Mesendoderm (in vitro differentiated cells): ENCODE measurements at regions not wholly inside any gene's neighbourhood (a gene's known extent, or its start where the extent isn't known, plus 50 kb on each side); places are given as distances from the start of the nearest gene placed in this dataset.

ENCODE experiments used
- DNase-seq: peaks from one replicate; pipeline ENCODE4 v3.0.0; 2013
- H2AK5ac ChIP-seq: 2 replicates; pipeline ENCODE4 v1.6.1; 2013; ENCODE audit warnings: low read length, inconsistent platforms
- H2BK120ac ChIP-seq: 2 replicates; pipeline ENCODE4 v1.6.1; 2013; ENCODE audit warnings: low read depth, mild to moderate bottlenecking, low read length, moderate library complexity, mixed read lengths
- H2BK15ac ChIP-seq: replicated peaks from 2 replicates; pipeline ENCODE4 v1.6.1; 2013; ENCODE audit warnings: low read depth, mild to moderate bottlenecking, moderate library complexity
- H2BK5ac ChIP-seq: 2 replicates; pipeline ENCODE4 v1.6.1; 2013; ENCODE audit warnings: low read length, inconsistent platforms
- H3K18ac ChIP-seq: 2 replicates; pipeline ENCODE4 v1.6.1; 2013; ENCODE audit warnings: mild to moderate bottlenecking, low read length, mixed read lengths
- H3K23ac ChIP-seq: one replicate; pipeline ENCODE4 v1.6.1; 2013; ENCODE audit warnings: low read length
- H3K27ac ChIP-seq: 2 replicates; pipeline ENCODE4 v1.5.1; 2013; ENCODE audit warnings: low read depth, mild to moderate bottlenecking, inconsistent platforms, low read length, moderate library complexity
- H3K27me3 ChIP-seq: 2 replicates; pipeline ENCODE4 v1.6.1; 2013; ENCODE audit warnings: low read length, control low read depth, mild to moderate bottlenecking, inconsistent platforms; ENCODE audit not compliant: insufficient read depth, poor library complexity
- H3K36me3 ChIP-seq: 2 replicates; pipeline ENCODE4 v1.6.1; 2013; ENCODE audit warnings: low read length, inconsistent platforms; ENCODE audit not compliant: control insufficient read depth, insufficient read depth
- H3K4ac ChIP-seq: one replicate; pipeline ENCODE4 v1.6.1; 2013; ENCODE audit warnings: low read depth, mild to moderate bottlenecking, low read length, moderate library complexity
- H3K4me1 ChIP-seq: 2 replicates; pipeline ENCODE4 v1.6.1; 2013; ENCODE audit warnings: low read depth, low read length, inconsistent platforms; ENCODE audit not compliant: control insufficient read depth
- H3K4me2 ChIP-seq: 2 replicates; pipeline ENCODE4 v1.6.1; 2013; ENCODE audit warnings: low read length
- H3K4me3 ChIP-seq: 2 replicates; pipeline ENCODE4 v1.5.1; 2013; ENCODE audit warnings: mild to moderate bottlenecking, low read length
- H3K56ac ChIP-seq: one replicate; pipeline ENCODE4 v1.6.1; 2013; ENCODE audit warnings: low read length
- H3K79me1 ChIP-seq: 2 replicates; pipeline ENCODE4 v1.6.1; 2013; ENCODE audit warnings: low read length, inconsistent platforms
- H3K79me2 ChIP-seq: 2 replicates; pipeline ENCODE4 v1.6.1; 2013; ENCODE audit warnings: mild to moderate bottlenecking, low read length; ENCODE audit not compliant: control insufficient read depth, insufficient read depth
- H3K9ac ChIP-seq: 2 replicates; pipeline ENCODE4 v1.6.1; 2013; ENCODE audit warnings: low read length, inconsistent platforms
- H4K5ac ChIP-seq: one replicate; pipeline ENCODE4 v1.6.1; 2013; ENCODE audit warnings: low read length
- H4K8ac ChIP-seq: one replicate; pipeline ENCODE4 v1.6.1; 2013; ENCODE audit warnings: low read depth, mild to moderate bottlenecking, control low read depth, low read length, moderate library complexity
- WGBS: extraction: QIAGEN DNeasy Blood & Tissue Kit; methylation state at CpG from one replicate; pipeline ENCODE4 v1.1.7; 2013; ENCODE audit warnings: low lambda C conversion rate, missing lambda C conversion rate; ENCODE audit not compliant: insufficient coverage; ENCODE audit errors: extremely low coverage; 5-methylcytosine and 5-hydroxymethylcytosine counted together

- WGBS, result no CpG with 5 or more reads among the region's 13 CpGs
- no peak overlapping the region for H3K18ac ChIP-seq
- H2BK120ac ChIP-seq, result no peak overlapping the region
- H3K36me3 ChIP-seq, result no peaks in the 10 kb centered on the region
- H3K9ac ChIP-seq, result no peak overlapping the region
- no peaks in the 10 kb centered on the region for H3K27me3 ChIP-seq
- H3K79me2 ChIP-seq, result no peaks in the 10 kb centered on the region
- no peak overlapping the region for H2BK5ac ChIP-seq
- no peaks in the 10 kb centered on the region for H3K4me1 ChIP-seq
- H3K4ac ChIP-seq, result no peak overlapping the region
- H3K79me1 ChIP-seq, result no peaks in the 10 kb centered on the region
- no peak overlapping the region for H3K4me3 ChIP-seq
- no peak overlapping the region for H4K5ac ChIP-seq
- H3K23ac ChIP-seq, result no peak overlapping the region
- H4K8ac ChIP-seq, result no peak overlapping the region
- no peak overlapping the region for H3K4me2 ChIP-seq
- H3K27ac ChIP-seq, result no peak overlapping the region
- H2AK5ac ChIP-seq, result no peak overlapping the region
- H2BK15ac ChIP-seq, result no peak overlapping the region
- DNase-seq, result no peak
- no peak overlapping the region for H3K56ac ChIP-seq
Measured at GRCh38 chr3:5540532-5540931, 353.0 kb downstream of the EDEM1 start.

GRCh38 chr3:5542472-5542871 lies 355.0 kb downstream of the EDEM1 start:
- Histone ChIP-seq H2BK120ac (no peak overlapping the region), H3K23ac (no peak overlapping the region), H3K18ac (no peak overlapping the region), H2AK5ac (no peak overlapping the region), H3K4me2 (no peak overlapping the region), H3K79me1 (no peaks in the 10 kb centered on the region), H2BK5ac (no peak overlapping the region), H2BK15ac (no peak overlapping the region), H3K4me1 (no peaks in the 10 kb centered on the region), H3K36me3 (no peaks in the 10 kb centered on the region), H4K8ac (no peak overlapping the region), H3K4me3 (no peak overlapping the region), H3K27ac (no peak overlapping the region), H3K79me2 (no peaks in the 10 kb centered on the region), H3K9ac (no peak overlapping the region), H3K56ac (no peak overlapping the region), H3K4ac (no peak overlapping the region), H3K27me3 (no peaks in the 10 kb centered on the region), H4K5ac (no peak overlapping the region)
- WGBS, result 100% methylated on average over 1 of the region's 2 CpGs
- DNase-seq, result no peak

- H4K5ac ChIP-seq, result no peak overlapping the region
- no peaks in the 10 kb centered on the region for H3K79me2 ChIP-seq
- H3K18ac ChIP-seq, result no peak overlapping the region
- no peak overlapping the region for H2BK15ac ChIP-seq
- H3K4ac ChIP-seq, result no peak overlapping the region
- no peak overlapping the region for H3K9ac ChIP-seq
- H3K4me3 ChIP-seq, result no peak overlapping the region
- no peak overlapping the region for H3K56ac ChIP-seq
- DNase-seq, result no peak
- no peak overlapping the region for H3K27ac ChIP-seq
- H3K4me2 ChIP-seq, result no peak overlapping the region
- H4K8ac ChIP-seq, result no peak overlapping the region
- no peak overlapping the region for H2AK5ac ChIP-seq
- no peaks in the 10 kb centered on the region for H3K36me3 ChIP-seq
- no peak overlapping the region for H2BK120ac ChIP-seq
- H3K79me1 ChIP-seq, result no peaks in the 10 kb centered on the region
- H3K4me1 ChIP-seq, result no peaks in the 10 kb centered on the region
- no peak overlapping the region for H2BK5ac ChIP-seq
- WGBS, result no CpG with 5 or more reads among the region's 1 CpG
- no peaks in the 10 kb centered on the region for H3K27me3 ChIP-seq
- H3K23ac ChIP-seq, result no peak overlapping the region
Measured at GRCh38 chr3:5543047-5543446, 355.5 kb downstream of the EDEM1 start.

GRCh38 chr3:5545719-5546118 lies 358.2 kb downstream of the EDEM1 start:
- H3K18ac ChIP-seq, result no peak overlapping the region
- H2AK5ac ChIP-seq, result no peak overlapping the region
- H3K4ac ChIP-seq, result no peak overlapping the region
- no peaks in the 10 kb centered on the region for H3K79me1 ChIP-seq
- no peak overlapping the region for H3K27ac ChIP-seq
- H4K5ac ChIP-seq, result no peak overlapping the region
- no peak overlapping the region for H2BK5ac ChIP-seq
- H3K36me3 ChIP-seq, result no peaks in the 10 kb centered on the region
- DNase-seq, result no peak
- H2BK120ac ChIP-seq, result no peak overlapping the region
- H3K4me2 ChIP-seq, result no peak overlapping the region
- H3K4me3 ChIP-seq, result no peak overlapping the region
- no peaks in the 10 kb centered on the region for H3K79me2 ChIP-seq
- H3K27me3 ChIP-seq, result no peaks in the 10 kb centered on the region
- H4K8ac ChIP-seq, result no peak overlapping the region
- no peak overlapping the region for H3K23ac ChIP-seq
- no peak overlapping the region for H3K56ac ChIP-seq
- H3K9ac ChIP-seq, result no peak overlapping the region
- H3K4me1 ChIP-seq, result no peaks in the 10 kb centered on the region
- no peak overlapping the region for H2BK15ac ChIP-seq
- WGBS, result no CpG with 5 or more reads among the region's 1 CpG

- no peaks in the 10 kb centered on the region for H3K79me2 ChIP-seq
- H3K27ac ChIP-seq, result no peak overlapping the region
- 100% methylated on average over 5 of the region's 8 CpGs for WGBS
- no peaks in the 10 kb centered on the region for H3K79me1 ChIP-seq
- no peak overlapping the region for H3K4ac ChIP-seq
- no peak overlapping the region for H2AK5ac ChIP-seq
- no peak overlapping the region for H4K5ac ChIP-seq
- no peak overlapping the region for H3K9ac ChIP-seq
- H3K4me1 ChIP-seq, result no peaks in the 10 kb centered on the region
- H2BK15ac ChIP-seq, result no peak overlapping the region
- no peak overlapping the region for H3K4me3 ChIP-seq
- no peaks in the 10 kb centered on the region for H3K36me3 ChIP-seq
- no peak overlapping the region for H3K18ac ChIP-seq
- H3K27me3 ChIP-seq, result no peaks in the 10 kb centered on the region
- H3K4me2 ChIP-seq, result no peak overlapping the region
- H3K23ac ChIP-seq, result no peak overlapping the region
- no peak overlapping the region for H2BK120ac ChIP-seq
- no peak overlapping the region for H3K56ac ChIP-seq
- H2BK5ac ChIP-seq, result no peak overlapping the region
- DNase-seq, result no peak
- no peak overlapping the region for H4K8ac ChIP-seq
Measured at GRCh38 chr3:5553203-5553602, 365.7 kb downstream of the EDEM1 start.

- Histone ChIP-seq H3K79me1 (no peaks in the 10 kb centered on the region), H4K5ac (no peak overlapping the region), H3K27ac (no peak overlapping the region), H3K4me3 (no peak overlapping the region), H4K8ac (no peak overlapping the region), H3K9ac (no peak overlapping the region), H3K79me2 (no peaks in the 10 kb centered on the region), H3K18ac (no peak overlapping the region), H3K56ac (no peak overlapping the region), H2BK15ac (no peak overlapping the region), H3K36me3 (no peaks in the 10 kb centered on the region), H2AK5ac (no peak overlapping the region), H3K4ac (no peak overlapping the region), H3K4me1 (no peaks in the 10 kb centered on the region), H3K23ac (no peak overlapping the region), H2BK120ac (no peak overlapping the region), H3K4me2 (no peak overlapping the region), H2BK5ac (no peak overlapping the region), H3K27me3 (no peaks in the 10 kb centered on the region)
- no peak for DNase-seq
Measured at GRCh38 chr3:5554245-5554747, 366.8 kb downstream of the EDEM1 start.
